K562 (cell line): ENCODE measurements at regions not wholly inside any gene's neighbourhood (a gene's known extent, or its start where the extent isn't known, plus 50 kb on each side); places are given as distances from the start of the nearest gene placed in this dataset.

Source experiments
- ATAC-seq: fragments of 200-7000 bp; cut with Tn5 transposase; 3 replicates; pipeline ENCODE4 v1.9.1; 2020; ENCODE audit warnings: moderate library complexity
- BruUV-seq: library from RNA; stranded (reverse); fragments of 400-500 nt; replicated peaks from 2 replicates; lab custom pipeline; 2021; lab: Mats Ljungman, UMichigan
- CTCF ChIA-PET: fragments of 300-600 bp; formaldehyde crosslinking; extraction: SDS; loops from one replicate; lab custom pipeline; 2021; ENCODE audit warnings: low intra/inter-chr PET ratio; lab: Yijun Ruan, JAX
- POLR2A ChIA-PET: fragments of 300-600, 350-650 bp; sonication (Branson Sonifier 250); formaldehyde crosslinking; extraction: SDS; loops from one replicate; lab custom pipeline; 2021; ENCODE audit warnings: antibody characterized with exemption, inconsistent platforms; lab: Yijun Ruan, JAX
- DNase-seq, 4 experiments: peaks; one replicate each; pipeline versions ENCODE4 v3.0.0 to v3.0.0-alpha.2; 2011 to 2018; ENCODE audit warnings: low spot score in 3 of 4, mixed read lengths in 3 of 4; ENCODE audit errors: extremely low read depth in 1 of 4
- FAIRE-seq: peaks from 2 replicates; lab custom pipeline; 2011; peaks lifted over from hg19 to GRCh38; lab: Jason Lieb, UNC
- H2AFZ ChIP-seq: 2 replicates; pipeline ENCODE4 v1.6.0; 2011; ENCODE audit warnings: low read depth, low read length, control low read depth, inconsistent platforms
- H3K27ac ChIP-seq: fragments of 200-600 bp; 3 replicates; pipeline ENCODE4 v1.8.0; 2011; ENCODE audit warnings: low read depth, mild to moderate bottlenecking, control low read depth, inconsistent platforms, low read length, moderate library complexity, mixed read lengths; ENCODE audit errors: extremely low read depth
- H3K27me3 ChIP-seq, 2 experiments: fragments of 300-600 bp in 1 of 2; 2 replicates in 1 of 2; 3 replicates in 1 of 2; pipeline versions ENCODE4 v1.6.0 to v1.8.0; 2011; ENCODE audit warnings: inconsistent platforms in 2 of 2, low read length in 2 of 2, mild to moderate bottlenecking in 1 of 2, mixed read lengths in 1 of 2, moderate library complexity in 1 of 2; ENCODE audit not compliant: control insufficient read depth in 2 of 2, insufficient read depth in 2 of 2
- H3K36me3 ChIP-seq: fragments of 300-600 bp; 3 replicates; pipeline ENCODE4 v1.8.0; 2011; ENCODE audit warnings: mild to moderate bottlenecking, low read length, inconsistent platforms; ENCODE audit not compliant: control insufficient read depth, insufficient read depth
- H3K4me1 ChIP-seq, 2 experiments: fragments of 200-600 bp in 1 of 2; replicated peaks in 1 of 2; 2 replicates in 1 of 2; 3 replicates in 1 of 2; pipeline versions ENCODE4 v1.5.1 to v1.8.0; 2011; ENCODE audit warnings: inconsistent platforms in 2 of 2, low read length in 2 of 2, mild to moderate bottlenecking in 1 of 2, mixed read lengths in 1 of 2, moderate library complexity in 1 of 2; ENCODE audit not compliant: control insufficient read depth in 2 of 2, insufficient read depth in 2 of 2
- H3K4me2 ChIP-seq: 2 replicates; pipeline ENCODE4 v1.6.1; 2011; ENCODE audit warnings: low read length, control low read depth, inconsistent platforms, mixed read lengths; ENCODE audit not compliant: insufficient read depth
- H3K4me3 ChIP-seq: fragments of 200-600 bp; sonication (generic), shearing (Covaris generic); 2 replicates; pipeline ENCODE4 v1.5.1; 2016; ENCODE audit warnings: control low read depth, inconsistent platforms
- H3K79me2 ChIP-seq: fragments of 200-600 bp; 3 replicates; pipeline ENCODE4 v1.8.0; 2011; ENCODE audit warnings: low read length, inconsistent platforms; ENCODE audit not compliant: control insufficient read depth, insufficient read depth
- H3K9ac ChIP-seq, 2 experiments: 2 replicates each; pipeline versions ENCODE4 v1.6.0 to v1.6.1; 2011; ENCODE audit warnings: low read depth in 2 of 2, low read length in 2 of 2, control low read depth in 1 of 2, inconsistent platforms in 1 of 2, mild to moderate bottlenecking in 1 of 2, mixed read lengths in 1 of 2; ENCODE audit not compliant: insufficient read depth in 1 of 2
- H3K9me1 ChIP-seq: one replicate; pipeline ENCODE4 v1.6.0; 2011; ENCODE audit warnings: inconsistent platforms, mild to moderate bottlenecking, low read length, moderate library complexity; ENCODE audit not compliant: control insufficient read depth, insufficient read depth
- H3K9me3 ChIP-seq: replicated peaks from 2 replicates; pipeline ENCODE4 v1.5.1; 2011; ENCODE audit warnings: low read depth, low read length, inconsistent platforms; ENCODE audit not compliant: control insufficient read depth, insufficient read depth
- H4K20me1 ChIP-seq: replicated peaks from 2 replicates; pipeline ENCODE4 v1.6.1; 2011; ENCODE audit warnings: low read length, inconsistent platforms, mixed read lengths; ENCODE audit not compliant: control insufficient read depth, insufficient read depth
- GTF2F1 ChIP-seq: IDR thresholded peaks from 2 replicates; pipeline ENCODE4 v1.6.1; 2011; ENCODE audit warnings: low read depth, low read length, improper control_type of control experiment
- NFYB ChIP-seq: IDR thresholded peaks from 2 replicates; pipeline ENCODE4 v1.6.1; 2011; ENCODE audit warnings: mild to moderate bottlenecking, moderate library complexity; ENCODE audit not compliant: insufficient read length; ENCODE audit errors: extremely low read depth
- RBM25 ChIP-seq: fragments of 200-400 bp; formaldehyde crosslinking; IDR thresholded peaks from 2 replicates; pipeline ENCODE4 v1.6.1; 2018; ENCODE audit warnings: low read length, low read depth, moderate library complexity; ENCODE audit not compliant: severe bottlenecking
- WGBS: fragments of 100-300 bp; shearing (Covaris generic); methylation state at CpG from one replicate; pipeline ENCODE4 v1.1.6; 2016; ENCODE audit warnings: low coverage, mixed read lengths; ENCODE audit not compliant: insufficient coverage; ENCODE audit errors: missing lambda C conversion rate; 5-methylcytosine and 5-hydroxymethylcytosine counted together
- in situ Hi-C: fragments of 300-500 bp; cut with MboI; formaldehyde crosslinking; loops from 4 replicates; pipeline ENCODE4 v1.15.0; 2018; ENCODE audit warnings: inconsistent platforms, mixed read lengths
- intact Hi-C: fragments of 100-400 bp; cut with micrococcal nuclease; formaldehyde crosslinking; loops from 2 replicates; pipeline ENCODE4 v1.14.2; 2022
- TF ChIP-seq, protein P1 (sequence below): fragments of 450-650 bp; IDR thresholded peaks from 2 replicates; pipeline ENCODE4 v1.6.1; 2018; ENCODE audit warnings: mild to moderate bottlenecking, low read depth; ENCODE audit not compliant: partially characterized antibody

DNA sequence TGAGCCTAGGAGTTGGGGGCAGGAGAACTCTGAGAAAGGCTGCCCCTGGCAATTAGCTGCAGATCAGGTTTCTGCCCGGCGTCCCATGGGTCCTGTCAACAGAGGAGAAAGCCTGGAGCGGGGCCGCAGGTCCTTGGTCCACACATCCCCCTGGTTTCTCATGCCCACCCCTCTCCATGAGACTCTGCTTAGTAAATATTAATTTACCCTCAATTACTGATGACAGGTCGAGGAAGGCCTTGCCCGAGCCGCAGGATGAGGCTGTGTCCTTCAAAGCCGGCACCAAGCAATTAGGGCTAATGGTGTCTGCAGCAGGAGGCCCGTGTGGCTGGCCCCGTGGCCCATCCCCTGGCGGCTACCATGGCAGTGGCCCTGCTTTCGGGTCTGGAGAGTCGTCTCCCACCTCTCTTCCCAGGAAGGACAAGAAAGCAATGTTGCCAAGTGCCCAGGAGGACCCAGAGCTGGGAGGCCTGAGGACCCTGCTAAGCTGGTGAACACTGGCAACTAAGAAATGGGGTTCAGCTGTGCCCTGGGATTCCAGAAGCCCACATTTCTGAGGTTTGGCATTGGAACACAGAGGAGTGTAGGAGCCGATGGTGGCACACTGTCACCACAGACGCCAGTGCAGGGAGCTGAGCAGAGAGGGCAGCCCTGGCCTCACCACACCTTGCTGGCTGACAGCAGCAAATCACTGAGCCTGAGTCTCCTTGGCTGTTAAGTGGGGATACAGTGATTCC is 114.6 kb downstream of the CPZ start (continued):
- TF ChIP-seq, protein P1, sequence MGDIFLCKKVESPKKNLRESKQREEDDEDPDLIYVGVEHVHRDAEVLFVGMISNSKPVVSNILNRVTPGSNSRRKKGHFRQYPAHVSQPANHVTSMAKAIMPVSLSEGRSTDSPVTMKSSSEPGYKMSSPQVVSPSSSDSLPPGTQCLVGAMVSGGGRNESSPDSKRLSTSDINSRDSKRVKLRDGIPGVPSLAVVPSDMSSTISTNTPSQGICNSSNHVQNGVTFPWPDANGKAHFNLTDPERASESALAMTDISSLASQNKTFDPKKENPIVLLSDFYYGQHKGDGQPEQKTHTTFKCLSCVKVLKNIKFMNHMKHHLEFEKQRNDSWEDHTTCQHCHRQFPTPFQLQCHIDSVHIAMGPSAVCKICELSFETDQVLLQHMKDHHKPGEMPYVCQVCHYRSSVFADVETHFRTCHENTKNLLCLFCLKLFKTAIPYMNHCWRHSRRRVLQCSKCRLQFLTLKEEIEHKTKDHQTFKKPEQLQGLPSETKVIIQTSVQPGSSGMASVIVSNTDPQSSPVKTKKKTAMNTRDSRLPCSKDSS = no peak
- no peak for TF ChIP-seq NFYB

DNA sequence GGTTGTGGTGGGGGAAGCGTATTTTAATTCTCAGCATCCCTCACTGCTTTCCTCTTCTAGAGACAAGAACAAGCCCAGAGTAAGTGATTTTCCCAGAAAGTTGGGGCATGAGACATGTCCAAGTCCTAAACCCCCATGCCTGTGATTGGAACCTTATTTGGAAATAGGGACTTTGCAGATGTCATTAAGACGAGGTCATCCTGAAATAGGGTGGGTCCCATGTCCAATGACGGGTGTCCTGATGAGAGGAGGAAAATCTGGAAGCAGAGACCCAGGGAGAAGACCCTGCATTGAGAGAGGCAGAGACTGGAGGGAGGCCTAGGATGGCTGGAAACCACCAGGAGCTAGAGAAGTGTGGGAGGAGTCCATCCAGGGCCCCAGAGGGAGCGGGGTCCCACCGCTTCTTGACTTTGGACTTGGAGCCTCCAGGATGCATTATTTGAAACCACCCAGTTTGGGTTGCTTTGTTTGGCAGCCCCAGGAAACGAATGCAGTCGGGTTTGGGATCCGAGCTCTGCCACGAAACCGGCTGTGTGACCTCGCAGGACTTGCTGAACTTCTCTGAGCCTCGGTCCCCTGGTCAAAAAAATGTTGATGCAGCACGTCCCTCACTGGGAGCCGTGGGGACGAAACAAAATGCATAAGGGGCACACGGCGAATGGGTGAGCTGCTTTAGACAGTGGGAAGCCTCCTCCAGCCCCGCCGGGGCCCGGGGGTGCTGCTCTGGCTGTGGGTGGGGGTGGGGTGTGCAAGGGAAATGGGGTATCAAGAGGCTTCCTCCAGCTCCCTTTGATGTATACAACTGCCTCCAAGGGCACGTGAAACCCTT is 113.9 kb downstream of the CPZ start:
- H3K27me3 ChIP-seq = peaks cover 0 to 38% of the 10 kb centered on the region in 2 experiments; a peak in 3 of 5 replicates
- POLR2A ChIA-PET = no interaction called here
- no peak overlapping the region for H3K27ac ChIP-seq
- intact Hi-C loops (no loop called here), in situ Hi-C loops (no loop called here)
- no peak overlapping the region for H2AFZ ChIP-seq
- H3K9me1 ChIP-seq = no peaks in the 10 kb centered on the region
- H3K79me2 ChIP-seq = no peaks in the 10 kb centered on the region
- FAIRE-seq = no peak
- H3K9ac ChIP-seq = no peak overlapping the region
- TF ChIP-seq RBM25 (peak; percentile 21), GTF2F1 (no peak)
- peaks cover 0 to 3% of the 10 kb centered on the region in 2 experiments; a peak in 1 of 5 replicates for H3K4me1 ChIP-seq
- H3K4me3 ChIP-seq = no peak overlapping the region
- no peaks in the 10 kb centered on the region for H4K20me1 ChIP-seq
- under 1% methylated on average over 21 of the region's 21 CpGs for WGBS
- no peak for DNase-seq
- CTCF ChIA-PET = no interaction called here
- BruUV-seq = no TSS peak
- no peaks in the 10 kb centered on the region for H3K36me3 ChIP-seq
- no peaks in the 10 kb centered on the region for H3K9me3 ChIP-seq
- H3K4me2 ChIP-seq = no peak overlapping the region
- no peak for ATAC-seq
